ENCODE measurements at regions not wholly inside any gene's neighbourhood (a gene's known extent, or its start where the extent isn't known, plus 50 kb on each side); places are given as distances from the start of the nearest gene placed in this dataset.

DNA sequence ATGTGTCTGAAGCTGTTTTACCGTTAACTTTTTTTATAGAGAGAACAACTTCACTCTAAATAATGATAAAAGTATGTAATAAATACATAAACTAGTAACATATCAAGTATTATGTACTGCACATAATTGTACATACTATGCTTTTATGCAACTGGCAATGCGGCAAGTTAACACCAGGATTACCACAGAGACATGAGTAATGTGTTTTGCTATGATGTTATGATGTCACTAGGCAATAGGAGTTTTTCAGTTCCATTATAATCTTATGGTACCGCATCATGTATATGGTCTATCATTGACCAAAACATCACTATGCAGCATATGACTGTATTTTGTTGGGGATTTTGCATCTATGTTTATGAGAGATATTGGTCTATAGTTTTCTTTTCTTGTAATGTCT lies 326.4 kb upstream of the TARS1 start:
- H3K4me2 ChIP-seq (ENCODE audit: unreplicated experiment) = no peak overlapping the region
- peaks cover 26% of the 10 kb centered on the region for H3K4me1 ChIP-seq (ENCODE audit: insufficient read depth)
- peaks cover 26% of the 10 kb centered on the region for H3F3A ChIP-seq (ENCODE audit: insufficient read depth)
- no peak overlapping the region for H2AFZ ChIP-seq
- H3K9ac ChIP-seq = no peak overlapping the region
- H4K20me1 ChIP-seq (ENCODE audit: insufficient read depth) = no peaks in the 10 kb centered on the region
- no peak for TF ChIP-seq EZH2 (IDR thresholded peaks at IDR 0.05; ENCODE audit: insufficient read depth, poor library complexity, severe bottlenecking)
- TF ChIP-seq EZH2phosphoT487 (IDR thresholded peaks at IDR 0.05; ENCODE audit: insufficient read depth, low read depth) = no peak
- H3K9me2 ChIP-seq (ENCODE audit: insufficient read depth) = no peaks in the 10 kb centered on the region; the same call in 1 of the 2 replicates
- no peaks in the 10 kb centered on the region for H3K79me2 ChIP-seq (ENCODE audit: insufficient read depth)
- no peak overlapping the region for H3K4me3 ChIP-seq
- 79 to 82% methylated on average over 3 of the region's 3 CpGs for WGBS, 2 experiments (ENCODE audit: low coverage in 1 of 2, low lambda C conversion rate in 2 of 2, missing lambda C conversion rate in 2 of 2)
- in situ Hi-C loops (cut with MboI) = no loop called here
- 0 out of 2 replicates have a peak, but pooled peaks cover 5% of the 10 kb centered on the region for H3K36me3 ChIP-seq (ENCODE audit: low read depth)
- no peaks in the 10 kb centered on the region for H3K27me3 ChIP-seq (replicated peaks; ENCODE audit: insufficient read depth)
- H3K9me3 ChIP-seq (ENCODE audit: low read depth) = no peaks in the 10 kb centered on the region
- no peak overlapping the region for H3K27ac ChIP-seq
- no peak for DNase-seq

DNA sequence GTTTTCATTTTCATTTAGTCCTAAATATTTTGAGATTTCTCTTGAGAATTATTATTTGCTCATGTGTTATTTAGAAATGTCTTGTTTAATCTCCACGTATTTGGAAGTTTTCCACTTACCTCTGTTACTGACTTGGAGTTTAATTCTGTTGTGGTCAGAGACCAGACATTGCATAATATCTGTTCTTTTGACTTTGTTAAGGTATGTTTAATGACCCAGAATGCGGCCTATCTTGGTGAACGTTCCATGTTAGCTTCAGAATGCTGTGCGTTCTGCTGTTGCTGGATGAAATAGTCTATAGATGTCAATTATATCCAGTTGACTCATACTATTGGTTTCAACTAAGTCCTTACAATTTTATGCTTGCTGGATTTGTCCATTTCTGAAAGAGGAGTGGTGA lies 325.3 kb upstream of the TARS1 start:
- in situ Hi-C loops (cut with MboI) = no loop called here
- H2AFZ ChIP-seq = no peak overlapping the region

DNA sequence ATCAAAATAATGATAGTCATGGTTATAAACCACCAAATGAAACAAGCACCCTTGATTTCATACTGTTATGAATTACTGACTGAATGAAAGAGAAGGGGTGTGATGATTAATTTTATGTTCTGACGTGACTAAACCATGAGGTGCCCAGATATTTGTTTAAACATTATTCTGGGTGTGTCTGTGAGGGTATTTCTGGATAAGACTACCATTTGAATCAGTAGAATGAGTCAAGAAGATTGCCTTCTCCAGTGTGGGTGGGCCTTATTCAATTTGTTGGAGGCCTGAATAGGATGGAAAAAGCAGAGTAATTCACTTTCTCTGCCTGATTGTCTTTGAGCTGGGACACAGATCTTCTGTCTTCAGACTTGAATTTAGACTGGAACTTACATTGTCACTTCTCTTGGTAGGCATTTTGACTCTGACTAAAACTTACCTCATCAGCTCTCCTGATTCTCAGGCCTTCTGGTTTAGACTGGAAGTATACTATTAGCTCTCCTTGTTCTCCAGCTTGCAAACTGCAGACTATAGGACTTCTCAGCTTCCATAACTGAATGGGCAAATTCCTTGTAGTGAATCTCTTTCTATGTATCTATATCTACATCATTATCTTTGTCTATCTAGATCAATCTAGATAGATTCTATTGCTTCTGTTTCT lies 321.9 kb upstream of the TARS1 start:
- Histone ChIP-seq H3K36me3 (ENCODE audit: low read depth) (0 out of 2 replicates have a peak, but pooled peaks cover 5% of the 10 kb centered on the region), H3K79me2 (ENCODE audit: insufficient read depth) (no peaks in the 10 kb centered on the region), H3K9me2 (ENCODE audit: insufficient read depth) (no peaks in the 10 kb centered on the region; the same call in 1 of the 2 replicates), H3F3A (ENCODE audit: insufficient read depth) (peaks cover 42% of the 10 kb centered on the region), H3K27me3 (replicated peaks; ENCODE audit: insufficient read depth) (no peaks in the 10 kb centered on the region), H3K4me3 (peak overlapping the region; percentile 41), H4K20me1 (ENCODE audit: insufficient read depth) (no peaks in the 10 kb centered on the region), H3K9me3 (ENCODE audit: low read depth) (no peaks in the 10 kb centered on the region), H3K4me2 (ENCODE audit: unreplicated experiment) (peak overlapping the region; percentile 81), H2AFZ (peak overlapping the region; percentile 31; the same call in 1 of the 2 replicates), H3K9ac (peak overlapping the region; percentile 47), H3K4me1 (ENCODE audit: insufficient read depth) (peaks cover 46% of the 10 kb centered on the region), H3K27ac (peak overlapping the region; percentile 78)
- DNase-seq = peak; percentile 79
- in situ Hi-C loops (cut with MboI) = no loop called here
- WGBS, 2 experiments (ENCODE audit: low coverage in 1 of 2, low lambda C conversion rate in 2 of 2, missing lambda C conversion rate in 2 of 2) = 0 to 3% methylated on average over 1 of the region's 1 CpG
- TF ChIP-seq EZH2 (IDR thresholded peaks at IDR 0.05; ENCODE audit: insufficient read depth, poor library complexity, severe bottlenecking) (no peak), EZH2phosphoT487 (IDR thresholded peaks at IDR 0.05; ENCODE audit: insufficient read depth, low read depth) (no peak)

More for the DNA sequence above, 325.3 kb upstream of the TARS1 start:
- TF ChIP-seq EZH2 (IDR thresholded peaks at IDR 0.05; ENCODE audit: insufficient read depth, poor library complexity, severe bottlenecking) (no peak), EZH2phosphoT487 (IDR thresholded peaks at IDR 0.05; ENCODE audit: insufficient read depth, low read depth) (no peak)
- H3F3A ChIP-seq (ENCODE audit: insufficient read depth) = peaks cover 33% of the 10 kb centered on the region
- no peaks in the 10 kb centered on the region; the same call in 1 of the 2 replicates for H3K9me2 ChIP-seq (ENCODE audit: insufficient read depth)
- H3K27me3 ChIP-seq (replicated peaks; ENCODE audit: insufficient read depth) = no peaks in the 10 kb centered on the region
- no peak overlapping the region for H3K4me2 ChIP-seq (ENCODE audit: unreplicated experiment)
- H4K20me1 ChIP-seq (ENCODE audit: insufficient read depth) = no peaks in the 10 kb centered on the region
- H3K4me1 ChIP-seq (ENCODE audit: insufficient read depth) = peaks cover 34% of the 10 kb centered on the region
- H3K9me3 ChIP-seq (ENCODE audit: low read depth) = no peaks in the 10 kb centered on the region
- no peak overlapping the region for H3K9ac ChIP-seq
- H3K27ac ChIP-seq = no peak overlapping the region
- no peak overlapping the region for H3K4me3 ChIP-seq
- 0 out of 2 replicates have a peak, but pooled peaks cover 5% of the 10 kb centered on the region for H3K36me3 ChIP-seq (ENCODE audit: low read depth)
- H3K79me2 ChIP-seq (ENCODE audit: insufficient read depth) = no peaks in the 10 kb centered on the region
- 95 to 97% methylated on average over 4 of the region's 4 CpGs for WGBS, 2 experiments (ENCODE audit: low coverage in 1 of 2, low lambda C conversion rate in 2 of 2, missing lambda C conversion rate in 2 of 2)
- DNase-seq = no peak

DNA sequence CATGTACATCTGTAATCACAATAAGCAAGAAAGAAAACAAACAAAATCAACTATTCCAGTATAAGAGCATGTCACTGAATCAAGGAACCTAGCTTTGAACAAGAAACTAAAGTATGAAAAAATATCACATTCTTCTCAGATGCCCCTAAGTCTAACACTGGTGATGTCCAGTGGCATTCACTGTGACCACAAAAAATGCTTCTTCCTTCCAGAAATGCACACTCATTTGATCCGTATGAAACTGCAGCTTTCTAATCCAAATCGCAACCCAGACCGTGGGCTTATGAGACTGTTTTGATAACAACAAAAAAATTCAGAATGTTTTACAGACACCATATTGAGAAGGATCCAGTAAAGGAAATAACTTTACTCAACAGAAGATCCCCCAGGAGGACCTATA lies 320.1 kb upstream of the TARS1 start:
- Histone ChIP-seq H2AFZ (peak overlapping the region; percentile 30; the same call in 1 of the 2 replicates), H3K4me3 (peak overlapping the region; percentile 42), H3K4me1 (ENCODE audit: insufficient read depth) (peaks cover 46% of the 10 kb centered on the region), H3K27ac (peak overlapping the region; percentile 78), H3K9me2 (ENCODE audit: insufficient read depth) (no peaks in the 10 kb centered on the region; the same call in 1 of the 2 replicates), H3K79me2 (ENCODE audit: insufficient read depth) (no peaks in the 10 kb centered on the region), H3K27me3 (replicated peaks; ENCODE audit: insufficient read depth) (no peaks in the 10 kb centered on the region), H4K20me1 (ENCODE audit: insufficient read depth) (no peaks in the 10 kb centered on the region), H3K4me2 (ENCODE audit: unreplicated experiment) (peak overlapping the region; percentile 81), H3F3A (ENCODE audit: insufficient read depth) (peaks cover 42% of the 10 kb centered on the region), H3K36me3 (ENCODE audit: low read depth) (no peaks in the 10 kb centered on the region), H3K9ac (peak overlapping the region; percentile 48), H3K9me3 (ENCODE audit: low read depth) (no peaks in the 10 kb centered on the region)
- TF ChIP-seq EZH2 (IDR thresholded peaks at IDR 0.05; ENCODE audit: insufficient read depth, poor library complexity, severe bottlenecking) = no peak
- TF ChIP-seq EZH2phosphoT487 (IDR thresholded peaks at IDR 0.05; ENCODE audit: insufficient read depth, low read depth) = no peak
- in situ Hi-C loops (cut with MboI) = no loop called here
- WGBS, 2 experiments (ENCODE audit: low coverage in 1 of 2, low lambda C conversion rate in 2 of 2, missing lambda C conversion rate in 2 of 2) = 6 to 7% methylated on average over 3 of the region's 3 CpGs
- DNase-seq = peak; percentile 88
